Stimulated activated naive CD8-positive, alpha-beta T cell treated with anti-CD3 and anti-CD28 coated beads, Interleukin-15, amount 100 ng/mL, for 72 hours (primary cell): ENCODE measurements at regions not wholly inside any gene's neighbourhood (a gene's known extent, or its start where the extent isn't known, plus 50 kb on each side); places are given as distances from the start of the nearest gene placed in this dataset.
A peak's percentile ranks its signal among the peaks of the same experiment; 100 is the strongest.

Experiments
- ATAC-seq: fragments of 150-1000 bp; cut with Tn5 transposase; 2 replicates; pipeline ENCODE4 v1.10.0; 2021; ENCODE audit warnings: mild to moderate bottlenecking, moderate library complexity
- DNase-seq, 2 donors: peaks; one replicate each; pipeline ENCODE4 v3.0.0; 2021 to 2022
- H3K27ac Mint-ChIP-seq, 2 donors: one replicate each; pipeline ENCODE4 v1.8.0; 2022; ENCODE audit warnings: mild to moderate bottlenecking in 2 of 2, mixed read lengths in 2 of 2, moderate library complexity in 2 of 2
- H3K27me3 Mint-ChIP-seq: one replicate; pipeline ENCODE4 v1.8.0; 2022; ENCODE audit warnings: mixed read lengths
- H3K4me1 Mint-ChIP-seq: one replicate; pipeline ENCODE4 v1.8.0; 2022; ENCODE audit warnings: mild to moderate bottlenecking, mixed read lengths
- H3K4me3 Mint-ChIP-seq, 2 donors: one replicate each; pipeline ENCODE4 v1.8.0; 2022; ENCODE audit warnings: mild to moderate bottlenecking in 2 of 2, mixed read lengths in 2 of 2, moderate library complexity in 1 of 2
- H3K9me3 Mint-ChIP-seq, 2 donors: one replicate each; pipeline ENCODE4 v1.8.0; 2022; ENCODE audit warnings: mixed read lengths in 2 of 2

DNA sequence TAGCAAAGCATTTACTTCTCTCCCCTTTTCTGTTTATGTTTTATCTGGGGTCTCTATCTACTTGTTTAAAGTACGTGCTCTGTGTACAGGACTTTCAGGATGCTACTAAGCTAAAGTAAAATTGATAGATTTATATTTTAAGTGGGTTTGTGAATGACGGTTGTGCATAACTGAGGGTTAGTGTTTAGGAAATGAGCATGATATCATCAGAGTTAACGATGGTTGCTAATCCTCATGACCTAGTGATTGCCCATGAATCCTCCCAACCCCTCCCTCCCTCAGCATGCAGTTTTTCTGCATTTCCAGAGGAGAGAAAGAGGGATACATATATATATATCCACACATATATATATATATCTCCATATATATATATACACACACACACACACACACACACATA lies 957.2 kb downstream of the TUSC7 start:
- peaks cover 0 to 10% of the 10 kb centered on the region in 2 donors for H3K9me3 Mint-ChIP-seq
- H3K27ac Mint-ChIP-seq: no peak overlapping the region
- ATAC-seq (no peak), DNase-seq (no peak)
- no peak overlapping the region for H3K4me3 Mint-ChIP-seq
- no peaks in the 10 kb centered on the region for H3K27me3 Mint-ChIP-seq
- no peaks in the 10 kb centered on the region for H3K4me1 Mint-ChIP-seq

DNA sequence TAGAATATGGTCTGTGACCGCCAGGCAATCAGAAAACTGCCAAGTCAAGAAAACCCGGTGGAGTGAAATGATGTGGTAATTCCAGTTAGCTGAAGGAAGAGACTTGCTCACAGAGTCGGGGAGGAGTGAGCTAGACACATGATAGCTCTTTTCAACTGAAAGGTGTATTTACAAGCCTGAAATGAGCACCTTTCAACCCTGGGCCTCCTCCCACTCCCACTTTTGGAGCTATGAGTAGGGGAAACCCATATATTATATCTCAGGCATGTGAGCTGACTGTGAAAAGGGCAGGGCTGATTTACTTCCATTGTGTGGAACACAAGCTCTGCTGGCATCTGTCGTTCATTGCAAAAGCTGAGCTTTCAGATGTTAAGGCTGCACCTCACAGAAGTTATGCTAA lies 960.2 kb downstream of the TUSC7 start:
- no peaks in the 10 kb centered on the region for H3K4me1 Mint-ChIP-seq
- DNase-seq (no peak), ATAC-seq (no peak)
- no peaks in the 10 kb centered on the region for H3K27me3 Mint-ChIP-seq
- H3K9me3 Mint-ChIP-seq: peaks cover 0 to 5% of the 10 kb centered on the region in 2 donors
- no peak overlapping the region for H3K4me3 Mint-ChIP-seq
- no peak overlapping the region for H3K27ac Mint-ChIP-seq

DNA sequence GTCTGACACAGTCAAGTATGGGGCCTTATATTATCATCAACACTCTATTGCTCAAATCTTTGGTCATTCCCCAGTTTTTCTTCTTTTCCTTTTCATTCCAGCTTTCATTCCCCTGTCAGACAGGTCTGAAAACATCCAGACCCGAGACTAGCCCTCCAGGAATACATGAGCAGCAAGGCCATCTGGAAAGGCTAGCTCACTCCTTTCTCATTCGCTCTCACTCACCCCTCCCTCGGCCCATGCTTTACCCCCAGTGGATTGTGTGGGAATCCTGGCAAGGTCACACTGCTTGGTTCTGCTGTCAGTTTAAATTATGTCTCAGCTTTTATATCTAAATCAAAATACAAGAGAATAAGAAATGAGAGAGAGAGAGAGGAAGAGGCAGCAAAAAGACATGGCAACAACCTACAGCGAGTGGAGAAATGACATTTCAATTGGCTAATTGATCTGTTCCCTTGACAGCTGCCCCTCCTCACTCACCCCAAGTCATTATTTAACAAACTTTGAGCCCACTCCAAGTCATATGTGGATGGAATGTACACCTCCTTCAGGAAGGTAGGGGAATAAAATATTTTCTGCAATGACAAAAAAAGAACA lies 962.2 kb downstream of the TUSC7 start:
- no peak for DNase-seq
- H3K27me3 Mint-ChIP-seq: no peaks in the 10 kb centered on the region
- H3K4me3 Mint-ChIP-seq: no peak overlapping the region
- no peaks in the 10 kb centered on the region for H3K4me1 Mint-ChIP-seq
- H3K27ac Mint-ChIP-seq: peak overlapping the region in 1 of 2 donors; percentile 83
- ATAC-seq: no peak
- H3K9me3 Mint-ChIP-seq: no peaks in the 10 kb centered on the region

DNA sequence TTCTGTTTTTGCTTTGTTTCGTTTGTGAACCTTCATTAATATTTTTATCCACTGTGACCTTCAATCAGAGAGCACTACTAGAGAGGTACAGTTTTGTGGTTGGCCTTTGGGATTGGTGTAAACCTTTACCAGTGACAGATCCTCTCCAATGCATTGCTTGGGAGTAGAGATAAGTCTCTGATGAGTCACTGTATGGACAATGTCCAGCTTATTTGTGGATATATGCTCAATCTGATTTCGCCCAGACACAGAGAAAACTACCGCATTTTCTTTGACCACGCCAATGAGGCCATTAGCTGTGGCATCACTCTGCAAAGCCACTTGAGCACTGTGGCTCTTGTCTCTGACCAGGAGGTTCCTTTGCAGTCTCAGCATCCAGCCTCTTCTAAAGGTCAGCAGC lies 964.7 kb downstream of the TUSC7 start:
- no peak for ATAC-seq
- no peak overlapping the region for H3K4me3 Mint-ChIP-seq
- DNase-seq: no peak
- no peaks in the 10 kb centered on the region for H3K27me3 Mint-ChIP-seq
- no peak overlapping the region for H3K27ac Mint-ChIP-seq
- H3K9me3 Mint-ChIP-seq: peaks cover 0 to 1% of the 10 kb centered on the region in 2 donors
- no peaks in the 10 kb centered on the region for H3K4me1 Mint-ChIP-seq

DNA sequence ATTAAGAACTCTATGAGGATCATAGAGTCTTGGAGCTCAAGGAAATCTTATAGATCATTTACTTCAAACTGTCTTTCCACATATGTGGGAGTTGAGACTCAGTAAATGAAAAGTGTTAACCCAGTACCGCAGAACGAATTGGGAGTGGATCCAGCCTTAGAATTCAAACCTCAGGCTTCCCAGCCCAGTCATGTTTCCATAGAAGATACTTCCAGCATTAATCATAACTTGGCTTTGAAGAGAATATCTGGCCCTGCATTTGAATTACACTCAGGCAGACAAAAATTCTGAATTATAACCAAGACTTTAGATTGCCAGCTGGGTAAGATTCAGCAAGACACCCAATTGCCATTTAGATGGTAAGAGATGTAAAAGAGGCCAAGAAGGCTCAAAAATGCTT lies 972.0 kb downstream of the TUSC7 start:
- no peaks in the 10 kb centered on the region for H3K4me1 Mint-ChIP-seq
- ATAC-seq (no peak), DNase-seq (no peak)
- peaks cover 0 to 5% of the 10 kb centered on the region in 2 donors for H3K9me3 Mint-ChIP-seq
- H3K27ac Mint-ChIP-seq: no peak overlapping the region
- no peak overlapping the region for H3K4me3 Mint-ChIP-seq
- no peaks in the 10 kb centered on the region for H3K27me3 Mint-ChIP-seq

DNA sequence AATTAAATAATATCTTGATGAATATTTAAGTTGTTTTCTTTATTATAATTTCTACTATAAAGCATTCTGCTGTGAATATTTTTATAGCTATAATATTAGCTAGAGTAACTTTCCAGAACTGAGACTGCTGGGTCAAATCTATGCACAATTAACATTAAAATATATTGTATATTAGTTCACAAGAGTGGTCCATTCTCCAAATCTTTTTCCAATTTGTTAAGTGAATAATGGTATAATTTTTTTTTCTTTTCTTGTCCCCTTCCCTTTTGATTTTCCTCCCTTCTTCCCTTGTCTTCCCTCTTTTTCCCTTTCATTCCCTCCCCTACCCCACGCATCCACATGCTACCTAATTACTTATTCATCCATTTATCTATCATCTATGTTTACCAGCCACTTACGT lies 977.5 kb downstream of the TUSC7 start:
- no peak for DNase-seq
- no peaks in the 10 kb centered on the region for H3K9me3 Mint-ChIP-seq
- no peak overlapping the region for H3K27ac Mint-ChIP-seq
- H3K27me3 Mint-ChIP-seq: no peaks in the 10 kb centered on the region
- H3K4me3 Mint-ChIP-seq: no peak overlapping the region
- no peak for ATAC-seq
- no peaks in the 10 kb centered on the region for H3K4me1 Mint-ChIP-seq

DNA sequence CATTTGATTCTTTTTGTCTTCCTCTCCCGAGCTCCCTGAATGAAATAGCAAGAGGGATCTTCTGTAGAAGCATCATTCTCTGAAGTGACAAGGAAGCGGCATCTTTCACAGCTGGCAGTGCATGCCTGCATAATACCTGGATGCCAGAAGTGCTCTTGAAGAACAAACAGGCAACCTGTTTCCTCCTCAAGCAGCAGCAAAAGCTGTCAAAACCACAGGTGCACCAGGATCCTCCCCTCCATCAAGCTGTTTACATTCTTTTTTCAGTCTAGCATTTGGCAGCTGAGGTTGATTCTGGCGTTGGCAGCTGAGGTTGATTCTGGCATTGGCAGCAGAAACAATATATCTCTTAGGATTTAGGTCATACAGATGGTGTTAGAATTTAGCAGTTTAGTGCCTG lies 979.0 kb downstream of the TUSC7 start:
- H3K4me3 Mint-ChIP-seq: no peak overlapping the region
- no peak overlapping the region for H3K27ac Mint-ChIP-seq
- H3K4me1 Mint-ChIP-seq: no peaks in the 10 kb centered on the region
- H3K27me3 Mint-ChIP-seq: no peaks in the 10 kb centered on the region
- ATAC-seq (no peak), DNase-seq (no peak)
- no peaks in the 10 kb centered on the region for H3K9me3 Mint-ChIP-seq

DNA sequence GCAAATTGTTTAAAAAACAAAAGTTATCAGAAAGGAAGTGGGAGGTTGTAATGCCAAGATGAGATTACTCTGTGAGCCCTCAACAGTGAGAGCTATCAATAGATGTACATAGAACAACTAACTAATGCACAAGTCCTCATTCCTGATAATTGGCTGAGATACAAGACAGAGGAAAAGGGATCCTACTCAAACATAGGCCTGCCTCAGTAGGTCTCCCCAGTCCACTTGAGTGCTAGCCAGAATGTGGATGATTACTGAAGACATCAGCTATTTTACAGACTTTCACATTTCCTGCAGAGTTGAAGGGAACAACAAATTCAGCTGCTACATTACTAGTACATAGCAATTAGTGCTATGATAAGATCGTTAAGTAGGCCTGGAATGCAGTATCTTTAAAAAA lies 981.9 kb downstream of the TUSC7 start:
- H3K9me3 Mint-ChIP-seq: peaks cover 0 to 10% of the 10 kb centered on the region in 2 donors
- H3K27me3 Mint-ChIP-seq: no peaks in the 10 kb centered on the region
- no peak for DNase-seq
- no peaks in the 10 kb centered on the region for H3K4me1 Mint-ChIP-seq
- no peak for ATAC-seq
- H3K4me3 Mint-ChIP-seq: no peak overlapping the region
- no peak overlapping the region for H3K27ac Mint-ChIP-seq

DNA sequence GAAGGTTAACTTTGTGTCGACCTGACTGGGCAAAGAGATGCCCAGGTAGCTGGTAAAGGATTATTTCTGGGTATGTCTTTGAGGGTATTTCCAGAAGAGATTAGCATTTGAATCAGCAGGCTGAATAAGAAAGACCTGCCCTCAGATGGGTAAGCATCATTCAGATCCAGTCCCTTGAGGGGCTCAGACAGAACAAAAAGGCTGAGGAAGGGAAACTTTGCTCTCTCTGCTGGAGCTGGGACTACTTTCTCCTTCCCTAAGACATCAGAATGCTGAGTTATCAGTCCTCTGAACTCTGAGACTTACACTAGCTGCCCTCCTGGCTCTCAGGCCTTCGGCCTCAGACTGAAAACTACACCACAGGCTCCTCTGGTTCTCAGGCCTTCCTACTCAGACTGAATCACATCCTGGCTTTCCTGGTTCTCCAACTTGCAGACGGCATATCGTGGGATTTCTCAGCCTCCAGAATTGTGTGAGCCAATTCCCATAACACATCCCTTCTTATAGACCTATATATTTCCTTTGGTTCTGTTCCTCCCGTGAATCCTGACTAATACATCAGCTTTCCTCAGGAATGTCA lies 982.9 kb downstream of the TUSC7 start:
- H3K27ac Mint-ChIP-seq: no peak overlapping the region
- H3K4me1 Mint-ChIP-seq: no peaks in the 10 kb centered on the region

DNA sequence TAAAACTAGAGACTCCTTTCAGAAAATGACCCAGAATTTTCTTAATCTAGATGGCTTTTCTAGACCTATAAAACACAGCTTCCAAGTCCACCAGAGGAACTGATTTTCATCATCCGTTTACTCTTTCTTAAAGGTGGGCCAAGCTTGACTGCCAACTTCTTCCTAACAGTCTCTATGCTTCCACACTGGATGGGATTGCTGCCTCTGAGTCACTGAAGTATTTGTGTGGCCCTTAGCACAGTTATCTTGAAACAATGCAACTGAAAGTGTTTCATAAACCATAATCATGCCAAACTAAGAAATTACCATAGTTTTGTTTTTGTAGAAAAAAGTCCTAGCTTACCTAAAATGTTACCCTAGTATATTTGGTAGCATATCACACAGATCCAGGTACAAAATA lies 985.7 kb downstream of the TUSC7 start:
- DNase-seq (no peak), ATAC-seq (no peak)
- Mint-ChIP-seq H3K4me3 (no peak overlapping the region), H3K4me1 (no peaks in the 10 kb centered on the region), H3K27ac (no peak overlapping the region), H3K9me3 (peaks cover 0 to 10% of the 10 kb centered on the region in 2 donors), H3K27me3 (no peaks in the 10 kb centered on the region)

More for the DNA sequence above, 982.9 kb downstream of the TUSC7 start:
- Mint-ChIP-seq H3K9me3 (peaks cover 0 to 10% of the 10 kb centered on the region in 2 donors), H3K27me3 (no peaks in the 10 kb centered on the region), H3K4me3 (no peak overlapping the region)
- ATAC-seq: no peak
- DNase-seq: no peak

DNA sequence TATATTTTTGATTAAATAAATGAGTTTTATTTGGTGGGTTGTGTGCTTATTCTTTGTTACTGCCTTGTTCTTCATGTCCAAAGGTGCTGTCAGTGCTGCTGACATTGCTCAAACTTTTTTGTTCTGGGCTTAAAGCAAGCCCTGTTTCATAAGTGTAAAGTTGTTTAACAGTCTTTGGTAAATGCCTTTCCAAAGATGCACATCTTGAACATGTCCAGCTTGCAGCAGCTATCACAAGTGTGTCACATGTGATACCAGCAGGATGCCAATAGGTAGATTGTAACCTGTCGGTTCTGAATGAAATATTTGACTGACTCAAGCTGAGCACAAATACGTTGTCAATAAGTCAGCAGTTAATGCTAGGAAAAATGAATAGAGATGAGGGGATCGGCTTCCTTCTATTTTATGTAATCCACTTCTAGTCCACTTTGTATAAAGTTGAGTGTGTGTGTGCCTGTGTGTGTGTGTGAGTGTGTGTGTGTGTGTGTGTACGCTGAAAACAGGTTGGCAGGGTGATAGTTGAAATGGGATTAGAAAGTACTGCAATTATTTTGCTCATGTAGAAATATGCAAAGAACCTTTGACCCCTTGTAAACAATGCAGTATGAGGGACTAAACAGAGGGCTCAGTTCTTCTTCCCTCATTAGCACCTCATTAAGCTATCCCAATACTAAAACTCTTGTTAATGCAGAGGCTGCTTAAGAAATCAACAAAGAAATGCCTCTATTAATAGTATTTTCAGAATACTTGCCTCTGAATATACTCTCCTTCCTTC lies 986.5 kb downstream of the TUSC7 start:
- Mint-ChIP-seq H3K9me3 (peaks cover 0 to 10% of the 10 kb centered on the region in 2 donors), H3K27ac (no peak overlapping the region), H3K4me3 (no peak overlapping the region), H3K4me1 (no peaks in the 10 kb centered on the region), H3K27me3 (no peaks in the 10 kb centered on the region)
- DNase-seq (no peak), ATAC-seq (no peak)

DNA sequence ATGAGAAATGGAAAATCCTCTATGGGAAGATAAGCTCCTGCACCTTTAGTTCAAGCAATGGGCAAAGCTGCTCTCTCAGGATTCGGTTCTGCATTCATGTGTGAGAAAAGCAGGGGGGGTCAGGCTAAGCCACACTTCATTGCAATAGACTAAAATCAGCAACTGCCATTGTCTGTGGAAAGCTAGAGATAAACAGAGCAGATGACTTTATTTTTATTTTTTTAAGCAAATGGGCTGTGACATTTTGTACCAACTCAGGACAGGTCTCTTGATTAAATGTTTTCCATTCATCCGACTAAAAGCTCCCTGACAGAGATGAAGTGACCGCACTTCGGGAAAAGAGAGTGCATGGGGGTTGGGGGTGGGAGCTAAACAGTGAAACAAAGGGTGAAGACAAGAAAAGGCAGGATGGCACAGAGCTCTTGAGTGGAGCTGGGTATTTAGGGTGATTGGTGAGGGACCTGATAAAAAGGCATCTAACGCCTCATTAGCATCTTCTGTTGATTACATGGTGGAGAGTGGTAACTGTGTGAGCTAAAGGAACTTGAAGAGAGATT lies 987.4 kb downstream of the TUSC7 start:
- Mint-ChIP-seq H3K4me3 (no peak overlapping the region), H3K27me3 (no peaks in the 10 kb centered on the region), H3K9me3 (peaks cover 0 to 10% of the 10 kb centered on the region in 2 donors), H3K4me1 (no peaks in the 10 kb centered on the region), H3K27ac (no peak overlapping the region)
- no peak for DNase-seq
- no peak for ATAC-seq

DNA sequence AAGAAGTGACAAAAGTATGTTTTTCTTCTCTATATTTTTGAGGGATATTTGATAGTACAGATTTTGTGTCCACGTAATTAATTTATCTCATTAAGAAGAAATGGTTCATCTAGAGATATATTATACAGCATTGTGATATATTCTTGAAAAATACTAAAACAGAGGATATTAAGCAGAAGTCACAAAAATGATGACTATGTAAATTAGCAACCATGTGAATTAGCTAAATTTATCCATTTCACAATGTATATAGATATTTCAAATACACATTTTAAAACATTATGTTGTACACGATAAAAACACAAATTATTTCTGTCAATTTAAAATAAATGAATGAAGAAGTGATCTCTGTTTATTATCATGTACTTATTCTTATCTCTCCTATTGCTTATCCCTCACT lies 989.5 kb downstream of the TUSC7 start:
- Mint-ChIP-seq H3K27ac (no peak overlapping the region), H3K4me1 (no peaks in the 10 kb centered on the region), H3K27me3 (no peaks in the 10 kb centered on the region), H3K4me3 (no peak overlapping the region), H3K9me3 (peaks cover 7 to 10% of the 10 kb centered on the region in 2 donors)
- no peak for ATAC-seq
- no peak for DNase-seq

DNA sequence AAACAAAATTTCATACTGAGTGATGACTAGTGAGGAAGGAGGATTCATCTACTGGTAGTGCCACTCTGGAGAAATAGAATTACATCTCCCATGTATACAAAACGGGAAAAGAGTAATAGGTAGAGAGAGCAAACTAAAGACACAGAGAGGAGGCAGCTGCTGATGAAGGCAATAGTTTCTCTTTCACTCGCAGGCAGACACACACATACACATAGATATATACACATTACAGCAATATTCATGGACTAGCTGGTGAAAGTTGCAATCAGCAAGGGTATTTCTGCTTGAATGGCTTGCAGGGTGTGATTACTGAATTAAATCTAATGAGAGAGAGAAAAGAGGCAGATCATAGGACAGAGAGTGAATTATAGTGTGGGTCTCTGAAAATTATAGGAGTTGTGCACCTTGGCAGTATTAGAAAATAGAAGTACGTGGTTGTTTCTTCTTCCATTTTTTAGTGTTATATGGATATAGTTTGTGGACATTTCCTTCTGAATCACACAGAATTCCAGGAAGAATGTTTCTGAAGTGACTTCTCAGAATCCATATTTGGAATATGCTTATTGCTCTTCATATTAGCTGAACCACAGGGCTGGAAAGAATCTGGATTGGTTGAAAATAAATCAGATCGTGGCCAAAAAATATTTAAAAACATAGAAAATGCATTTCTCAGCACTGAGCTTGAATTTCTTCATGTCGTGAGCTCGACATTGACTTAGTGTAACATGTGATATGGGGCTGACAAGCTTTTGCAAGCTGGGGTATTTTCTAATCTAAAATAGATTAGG lies 991.2 kb downstream of the TUSC7 start:
- Mint-ChIP-seq H3K9me3 (peaks cover 0 to 7% of the 10 kb centered on the region in 2 donors), H3K4me1 (no peaks in the 10 kb centered on the region), H3K27me3 (no peaks in the 10 kb centered on the region), H3K27ac (no peak overlapping the region), H3K4me3 (no peak overlapping the region)
- ATAC-seq: no peak
- no peak for DNase-seq

DNA sequence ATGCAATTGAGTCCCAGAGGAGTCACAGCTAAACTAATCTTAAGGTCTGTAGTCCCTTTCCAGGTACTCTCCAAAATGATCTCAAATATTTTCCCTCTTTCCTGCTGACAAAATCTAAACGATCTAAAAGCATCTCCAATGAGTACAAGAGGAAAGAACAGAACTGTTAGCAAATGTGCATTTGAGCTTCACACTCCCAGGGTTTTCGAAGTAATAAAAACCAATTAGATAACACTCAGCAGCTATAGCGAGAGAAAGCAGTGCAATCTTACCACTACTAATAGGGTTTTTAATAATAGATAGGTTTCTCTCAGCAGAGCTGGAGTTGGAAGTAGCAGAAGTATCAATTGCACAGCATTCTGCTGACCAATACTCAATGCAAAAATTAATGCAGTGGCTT lies 995.4 kb downstream of the TUSC7 start:
- no peak for DNase-seq
- no peaks in the 10 kb centered on the region for H3K4me1 Mint-ChIP-seq
- no peak overlapping the region for H3K27ac Mint-ChIP-seq
- peaks cover 0 to 7% of the 10 kb centered on the region in 2 donors for H3K9me3 Mint-ChIP-seq
- ATAC-seq: no peak
- H3K27me3 Mint-ChIP-seq: no peaks in the 10 kb centered on the region
- H3K4me3 Mint-ChIP-seq: no peak overlapping the region
